ENCODE measurements at regions not wholly inside any gene's neighbourhood (a gene's known extent, or its start where the extent isn't known, plus 50 kb on each side); places are given as distances from the start of the nearest gene placed in this dataset.

DNA sequence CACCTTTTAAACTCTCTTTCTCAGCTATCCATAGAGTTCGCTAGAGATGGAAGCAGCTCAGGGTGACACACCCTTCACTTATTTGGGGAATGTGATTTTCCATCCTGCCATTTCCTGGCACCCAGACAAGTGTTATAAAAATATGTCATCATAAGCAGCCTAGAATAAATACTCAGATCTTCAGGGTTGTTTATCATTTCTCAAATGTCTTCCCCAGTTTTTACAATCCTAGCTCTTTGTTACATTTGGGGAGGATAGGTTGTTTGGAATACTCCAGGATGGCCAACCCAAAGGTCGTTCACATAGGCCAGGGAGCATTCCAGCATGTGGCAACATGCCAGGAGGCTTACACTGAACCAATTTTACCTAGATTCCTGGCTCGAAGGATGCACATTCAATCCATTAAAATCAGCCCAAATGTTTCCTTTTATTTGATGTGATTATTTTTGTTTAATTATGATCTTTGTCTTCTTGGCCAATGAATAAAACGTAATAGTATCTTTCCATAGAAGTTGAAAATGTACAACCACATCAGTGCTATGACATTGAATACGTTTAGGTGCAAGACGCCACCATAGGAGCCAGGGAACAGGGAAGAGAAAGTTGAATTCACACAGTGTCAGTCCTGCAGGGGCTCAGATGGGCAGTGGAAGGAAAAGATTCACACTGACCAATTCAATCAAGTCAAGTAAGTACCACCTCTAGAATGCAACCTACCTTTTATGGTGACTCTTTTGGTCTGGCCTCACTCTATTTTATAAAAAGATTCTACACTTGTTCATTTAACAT is 537.7 kb upstream of the MDFIC2 start:
- Histone ChIP-seq H3K9me1 (replicated peaks; ENCODE audit: control insufficient read depth, extremely low read depth, insufficient read depth, low read length) (no peaks in the 10 kb centered on the region), H4K20me1 (replicated peaks; ENCODE audit: control insufficient read depth, extremely low read depth, insufficient read depth, low read length) (no peaks in the 10 kb centered on the region), H2AFZ (ENCODE audit: low read depth, low read length) (peak overlapping the region; percentile 39), H3K4me2 (ENCODE audit: insufficient read depth, low read length) (peak overlapping the region; percentile 67), H3K27ac (ENCODE audit: insufficient read depth, low read depth, low read length) (peak overlapping the region; percentile 88), H3K4me1 (ENCODE audit: control insufficient read depth, extremely low read depth, insufficient read depth, low read length) (peaks cover 38% of the 10 kb centered on the region), H3K9me3 (replicated peaks; ENCODE audit: control insufficient read depth, insufficient read depth, low read length) (no peaks in the 10 kb centered on the region), H3K27me3 (ENCODE audit: control insufficient read depth in 2 of 2, insufficient read depth in 2 of 2, low read length in 2 of 2) (no peaks in the 10 kb centered on the region), H3K79me2 (ENCODE audit: control insufficient read depth, insufficient read depth, low read length) (no peaks in the 10 kb centered on the region), H3K9ac (replicated peaks; ENCODE audit: extremely low read depth, insufficient read depth, low read length) (peak overlapping the region; percentile 49), H3K36me3 (ENCODE audit: control insufficient read depth in 2 of 2, extremely low read depth in 1 of 2, insufficient read depth in 2 of 2, low read length in 2 of 2) (no peaks in the 10 kb centered on the region), H3K4me3 (replicated peaks in 1 of 3; ENCODE audit: insufficient read depth in 1 of 3, low read depth in 1 of 3, low read length in 3 of 3) (no peak overlapping the region)
- CTCF ChIA-PET: interaction anchor here (1.0 to 1.1 kb wide), 3 partner anchors 10 to 156 kb away, joined by 4 to 6 read pairs (median 4); no protein-coding TSS in a partner anchor
- intact Hi-C loops (cut with micrococcal nuclease): loop anchor here (1.0 to 2.0 kb wide), 2 partner anchors 21 to 111 kb away; no protein-coding TSS in a partner anchor
- POLR2A ChIA-PET: no interaction called here
- DNase-seq (ENCODE audit: low read depth, low spot score) (peak; percentile 94), FAIRE-seq (peak; percentile 74)
- peak; percentile 91 for TF ChIP-seq JUN (IDR thresholded peaks at IDR 0.05; ENCODE audit: borderline replicate concordance, insufficient read depth, insufficient read length, low read depth)
- TF ChIP-seq FOS (IDR thresholded peaks at IDR 0.05; ENCODE audit: borderline replicate concordance, insufficient read depth, low read length): peak; percentile 78
- TF ChIP-seq POLR2A (IDR thresholded peaks at IDR 0.05; ENCODE audit: low read depth, low read length): no peak
- TF ChIP-seq GATA2 (IDR thresholded peaks at IDR 0.05; ENCODE audit: insufficient read depth, insufficient read length, low read depth, low read length): no peak
- TF ChIP-seq, protein P1, sequence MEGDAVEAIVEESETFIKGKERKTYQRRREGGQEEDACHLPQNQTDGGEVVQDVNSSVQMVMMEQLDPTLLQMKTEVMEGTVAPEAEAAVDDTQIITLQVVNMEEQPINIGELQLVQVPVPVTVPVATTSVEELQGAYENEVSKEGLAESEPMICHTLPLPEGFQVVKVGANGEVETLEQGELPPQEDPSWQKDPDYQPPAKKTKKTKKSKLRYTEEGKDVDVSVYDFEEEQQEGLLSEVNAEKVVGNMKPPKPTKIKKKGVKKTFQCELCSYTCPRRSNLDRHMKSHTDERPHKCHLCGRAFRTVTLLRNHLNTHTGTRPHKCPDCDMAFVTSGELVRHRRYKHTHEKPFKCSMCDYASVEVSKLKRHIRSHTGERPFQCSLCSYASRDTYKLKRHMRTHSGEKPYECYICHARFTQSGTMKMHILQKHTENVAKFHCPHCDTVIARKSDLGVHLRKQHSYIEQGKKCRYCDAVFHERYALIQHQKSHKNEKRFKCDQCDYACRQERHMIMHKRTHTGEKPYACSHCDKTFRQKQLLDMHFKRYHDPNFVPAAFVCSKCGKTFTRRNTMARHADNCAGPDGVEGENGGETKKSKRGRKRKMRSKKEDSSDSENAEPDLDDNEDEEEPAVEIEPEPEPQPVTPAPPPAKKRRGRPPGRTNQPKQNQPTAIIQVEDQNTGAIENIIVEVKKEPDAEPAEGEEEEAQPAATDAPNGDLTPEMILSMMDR (IDR thresholded peaks at IDR 0.05; ENCODE audit: extremely low read depth in 1 of 2, insufficient read depth in 1 of 2, low read depth in 1 of 2, low read length in 2 of 2): no peak
- TF ChIP-seq POLR2AphosphoS5 (IDR thresholded peaks at IDR 0.05; ENCODE audit: insufficient read depth, low read depth, low read length): peak; percentile 52
- TF ChIP-seq, protein P2, sequence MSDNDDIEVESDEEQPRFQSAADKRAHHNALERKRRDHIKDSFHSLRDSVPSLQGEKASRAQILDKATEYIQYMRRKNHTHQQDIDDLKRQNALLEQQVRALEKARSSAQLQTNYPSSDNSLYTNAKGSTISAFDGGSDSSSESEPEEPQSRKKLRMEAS (IDR thresholded peaks at IDR 0.05; ENCODE audit: insufficient read depth, insufficient read length): no peak
- no peak for TF ChIP-seq EZH2 (IDR thresholded peaks at IDR 0.05; ENCODE audit: borderline replicate concordance, low read depth, low read length, severe bottlenecking)
- BruUV-seq (replicated peaks): TSS peak; percentile 81
- dilution Hi-C loops (cut with MboI; ENCODE audit: extremely low pct_ligation_motif_present, low sequenced_read_pairs): no loop called here

All from endothelial cell of umbilical vein (primary cell).